ENCODE measurements at regions not wholly inside any gene's neighbourhood (a gene's known extent, or its start where the extent isn't known, plus 50 kb on each side); places are given as distances from the start of the nearest gene placed in this dataset.

- TF ChIP-seq CTCF (IDR thresholded peaks at IDR 0.05) (no peak), POLR2A (IDR thresholded peaks at IDR 0.05) (no peak)
Observed at GRCh38 chr21:32844076-32844475, 72.5 kb upstream of the PAXBP1 start.
